Sigmoid colon (tissue), 6 donors: ENCODE measurements at regions not wholly inside any gene's neighbourhood (a gene's known extent, or its start where the extent isn't known, plus 50 kb on each side); places are given as distances from the start of the nearest gene placed in this dataset.
"Not testable (repeated sequence)": the region's sequence is repeated elsewhere in the genome, so short reads cannot be mapped to it uniquely, and the experiment has no call there.

Source experiments
- DNase-seq: peaks from one replicate; pipeline ENCODE4 v3.0.0-alpha.2; 2019
- H3K27ac ChIP-seq, 4 donors: fragments of 200-600 bp; sonication (generic); one replicate each; pipeline ENCODE4 v1.5.1; 2016 to 2019; ENCODE audit warnings: mild to moderate bottlenecking in 1 of 4
- H3K27me3 ChIP-seq, 3 donors: fragments of 200-600 bp; sonication (generic); one replicate each; pipeline ENCODE4 v1.5.1; 2019; ENCODE audit warnings: mild to moderate bottlenecking in 1 of 3
- H3K36me3 ChIP-seq, 4 donors: fragments of 200-600 bp; sonication (generic); one replicate each; pipeline ENCODE4 v1.5.1; 2016 to 2019
- H3K4me1 ChIP-seq, 4 donors: fragments of 200-600 bp; sonication (generic); one replicate each; pipeline ENCODE4 v1.5.1; 2017 to 2019
- H3K4me3 ChIP-seq, 4 donors: fragments of 200-600 bp; sonication (generic); one replicate each; pipeline ENCODE4 v1.5.1; 2017 to 2019; ENCODE audit warnings: mild to moderate bottlenecking in 2 of 4, moderate library complexity in 1 of 4
- H3K9me3 ChIP-seq, 4 donors: fragments of 200-600 bp in 3 of 4; sonication (generic) in 3 of 4; one replicate each; pipeline versions ENCODE4 v1.5.1 to v1.6.1; 2013 to 2019
- EP300 ChIP-seq, 4 donors: sonication (generic); formaldehyde crosslinking; IDR thresholded peaks; one replicate each; pipeline ENCODE4 v1.6.1; 2017; ENCODE audit warnings: antibody characterized with exemption in 4 of 4
- POLR2A ChIP-seq, 2 donors: fragments of 450-650 bp; IDR thresholded peaks; one replicate each; pipeline ENCODE4 v1.6.1; 2016; ENCODE audit warnings: antibody characterized with exemption in 2 of 2, mild to moderate bottlenecking in 2 of 2, moderate library complexity in 2 of 2
- POLR2AphosphoS5 ChIP-seq, 4 donors: sonication (generic); formaldehyde crosslinking; IDR thresholded peaks; one replicate each; pipeline ENCODE4 v1.6.1; 2017; ENCODE audit warnings: antibody characterized with exemption in 4 of 4
- WGBS, 2 donors: extraction: QIAGEN DNeasy Blood & Tissue Kit; methylation state at CpG; one replicate each; pipeline ENCODE4 v1.1.7; 2013; 5-methylcytosine and 5-hydroxymethylcytosine counted together
- intact Hi-C: fragments of 100-400 bp; cut with DNase I; formaldehyde crosslinking; loops from one replicate; pipeline ENCODE4 v1.15.1; 2023
- TF ChIP-seq, protein P1 (sequence below), 4 experiments: fragments of 450-650 bp in 3 of 4; fragments of 200-600 bp in 1 of 4; IDR thresholded peaks; one replicate each; pipeline ENCODE4 v1.5.1; 2016 to 2019; ENCODE audit warnings: antibody characterized with exemption in 4 of 4, mild to moderate bottlenecking in 3 of 4, moderate library complexity in 2 of 4
- donor health status: healthy with polysubstance abuse.
- donor health status: healthy.

- no peak overlapping the region for H3K27ac ChIP-seq
- 70 to 81% methylated on average over 2 of the region's 2 CpGs for WGBS, 2 donors
- TF ChIP-seq EP300 (IDR thresholded peaks at IDR 0.05) = no peak
- TF ChIP-seq, protein P1, sequence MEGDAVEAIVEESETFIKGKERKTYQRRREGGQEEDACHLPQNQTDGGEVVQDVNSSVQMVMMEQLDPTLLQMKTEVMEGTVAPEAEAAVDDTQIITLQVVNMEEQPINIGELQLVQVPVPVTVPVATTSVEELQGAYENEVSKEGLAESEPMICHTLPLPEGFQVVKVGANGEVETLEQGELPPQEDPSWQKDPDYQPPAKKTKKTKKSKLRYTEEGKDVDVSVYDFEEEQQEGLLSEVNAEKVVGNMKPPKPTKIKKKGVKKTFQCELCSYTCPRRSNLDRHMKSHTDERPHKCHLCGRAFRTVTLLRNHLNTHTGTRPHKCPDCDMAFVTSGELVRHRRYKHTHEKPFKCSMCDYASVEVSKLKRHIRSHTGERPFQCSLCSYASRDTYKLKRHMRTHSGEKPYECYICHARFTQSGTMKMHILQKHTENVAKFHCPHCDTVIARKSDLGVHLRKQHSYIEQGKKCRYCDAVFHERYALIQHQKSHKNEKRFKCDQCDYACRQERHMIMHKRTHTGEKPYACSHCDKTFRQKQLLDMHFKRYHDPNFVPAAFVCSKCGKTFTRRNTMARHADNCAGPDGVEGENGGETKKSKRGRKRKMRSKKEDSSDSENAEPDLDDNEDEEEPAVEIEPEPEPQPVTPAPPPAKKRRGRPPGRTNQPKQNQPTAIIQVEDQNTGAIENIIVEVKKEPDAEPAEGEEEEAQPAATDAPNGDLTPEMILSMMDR (IDR thresholded peaks at IDR 0.05) = no peak
- TF ChIP-seq POLR2A (IDR thresholded peaks at IDR 0.05) = no peak
- no peak for TF ChIP-seq POLR2AphosphoS5 (IDR thresholded peaks at IDR 0.05)
Measured at GRCh38 chr6:139730340-139730974, 356.0 kb upstream of the CITED2 start.

GRCh38 chr6:139728876-139729427 lies 354.5 kb upstream of the CITED2 start:
- Histone ChIP-seq H3K27ac (peak overlapping the region in 3 of 4 donors; percentile 19 to 68 (median 39)), H3K9me3 (no peaks in the 10 kb centered on the region), H3K27me3 (no peaks in the 10 kb centered on the region), H3K4me3 (no peak overlapping the region), H3K4me1 (peaks cover 0 to 32% (median 19%) of the 10 kb centered on the region in 4 donors), H3K36me3 (no peaks in the 10 kb centered on the region)
- TF ChIP-seq, protein P1 (IDR thresholded peaks at IDR 0.05) = no peak
- TF ChIP-seq POLR2AphosphoS5 (IDR thresholded peaks at IDR 0.05) = no peak
- 34 to 71% methylated on average over 5 of the region's 5 CpGs for WGBS, 2 donors
- intact Hi-C loops = no loop called here
- DNase-seq = no peak

More at GRCh38 chr6:139730340-139730974, 356.0 kb upstream of the CITED2 start:
- Histone ChIP-seq H3K4me1 (peaks cover 0 to 32% (median 19%) of the 10 kb centered on the region in 4 donors), H3K27me3 (no peaks in the 10 kb centered on the region), H3K4me3 (no peak overlapping the region), H3K36me3 (no peaks in the 10 kb centered on the region), H3K9me3 (no peaks in the 10 kb centered on the region)
- DNase-seq = no peak
- intact Hi-C loops = no loop called here

DNA sequence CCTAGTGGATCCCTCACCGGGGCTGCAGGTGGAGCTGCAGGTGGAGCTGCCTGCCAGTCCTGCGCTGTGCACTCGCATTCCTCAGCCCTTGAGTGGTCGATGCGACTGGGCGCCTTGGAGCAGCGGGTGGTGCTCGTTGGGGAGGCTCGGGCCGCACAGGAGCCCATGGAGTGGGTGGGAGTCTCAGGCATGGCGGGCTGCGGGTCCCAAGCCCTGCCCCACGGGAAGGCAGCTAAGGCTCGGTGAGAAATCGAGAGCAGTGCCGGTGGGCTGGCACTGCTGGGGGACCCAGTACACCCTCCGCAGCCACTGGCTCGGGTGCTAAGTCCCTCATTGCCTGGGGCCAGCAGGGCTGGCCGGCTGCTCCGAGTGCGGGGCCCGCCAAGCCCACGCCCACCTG lies 351.8 kb upstream of the CITED2 start:
- H3K4me3 ChIP-seq, H3K9me3 ChIP-seq, intact Hi-C loops, DNase-seq, H3K27ac ChIP-seq, H3K27me3 ChIP-seq, H3K36me3 ChIP-seq: not testable (repeated sequence)
- peaks cover 0 to 21% (median 15%) of the 10 kb centered on the region in 4 donors for H3K4me1 ChIP-seq
- WGBS, 2 donors = 96 to 98% methylated on average over 23 of the region's 23 CpGs

GRCh38 chr6:139722530-139722929 lies 348.1 kb upstream of the CITED2 start:
- Histone ChIP-seq H3K27ac (no peak overlapping the region), H3K9me3 (no peaks in the 10 kb centered on the region), H3K4me1 (no peaks in the 10 kb centered on the region), H3K4me3 (no peak overlapping the region), H3K36me3 (no peaks in the 10 kb centered on the region), H3K27me3 (no peaks in the 10 kb centered on the region)
- intact Hi-C loops = no loop called here
- TF ChIP-seq, protein P1 (IDR thresholded peaks at IDR 0.05) = no peak
- TF ChIP-seq EP300 (IDR thresholded peaks at IDR 0.05) = no peak
- no peak for TF ChIP-seq POLR2A (IDR thresholded peaks at IDR 0.05)
- TF ChIP-seq POLR2AphosphoS5 (IDR thresholded peaks at IDR 0.05) = no peak
- 72 to 76% methylated on average over 3 of the region's 3 CpGs for WGBS, 2 donors
- DNase-seq = no peak

DNA sequence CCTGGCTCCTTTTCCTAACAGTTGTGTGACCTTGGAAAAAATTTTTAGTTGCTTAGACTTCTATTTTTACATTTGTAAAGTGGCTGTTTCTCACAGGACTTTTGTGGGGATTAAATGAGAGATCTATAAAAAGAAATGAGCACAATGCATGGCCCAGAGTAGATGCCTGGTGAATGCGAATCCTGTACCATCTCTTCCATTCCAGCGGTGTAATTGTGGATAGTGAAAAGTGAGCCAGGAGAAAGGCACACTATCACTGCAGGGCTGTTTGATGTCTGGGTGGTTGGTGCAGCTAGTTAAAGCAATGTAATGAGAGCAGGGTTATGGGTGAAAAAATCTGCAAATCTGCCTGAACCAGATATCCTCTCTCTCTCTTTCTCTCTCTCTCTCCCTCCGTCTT lies 347.5 kb upstream of the CITED2 start:
- H3K4me3 ChIP-seq = no peak overlapping the region
- no peaks in the 10 kb centered on the region for H3K9me3 ChIP-seq
- no peaks in the 10 kb centered on the region for H3K4me1 ChIP-seq
- H3K27me3 ChIP-seq = no peaks in the 10 kb centered on the region
- no peaks in the 10 kb centered on the region for H3K36me3 ChIP-seq
- TF ChIP-seq, protein P1 (IDR thresholded peaks at IDR 0.05) = no peak
- no peak for TF ChIP-seq EP300 (IDR thresholded peaks at IDR 0.05)
- no peak for TF ChIP-seq POLR2AphosphoS5 (IDR thresholded peaks at IDR 0.05)
- TF ChIP-seq POLR2A (IDR thresholded peaks at IDR 0.05) = no peak
- 90 to 92% methylated on average over 3 of the region's 3 CpGs for WGBS, 2 donors
- DNase-seq = no peak
- intact Hi-C loops = no loop called here
- H3K27ac ChIP-seq = no peak overlapping the region
